Activated CD4-positive, CD25-positive, alpha-beta regulatory T cell treated with anti-CD3 and anti-CD28 coated beads, Interleukin-2, amount 50 U/mL, for 24 hours (primary cell): ENCODE measurements at regions not wholly inside any gene's neighbourhood (a gene's known extent, or its start where the extent isn't known, plus 50 kb on each side); places are given as distances from the start of the nearest gene placed in this dataset.
"Not testable (repeated sequence)": the region's sequence is repeated elsewhere in the genome, so short reads cannot be mapped to it uniquely, and the experiment has no call there.

Experiments
- ATAC-seq, 2 donors: fragments of 150-1000 bp; cut with Tn5 transposase; one replicate each; pipeline ENCODE4 v1.10.0; 2021; ENCODE audit warnings: mild to moderate bottlenecking in 1 of 2, moderate library complexity in 1 of 2

- no peak for ATAC-seq
Measured at GRCh38 chr6:1445650-1446330, 56.4 kb downstream of the FOXF2 start.

DNA sequence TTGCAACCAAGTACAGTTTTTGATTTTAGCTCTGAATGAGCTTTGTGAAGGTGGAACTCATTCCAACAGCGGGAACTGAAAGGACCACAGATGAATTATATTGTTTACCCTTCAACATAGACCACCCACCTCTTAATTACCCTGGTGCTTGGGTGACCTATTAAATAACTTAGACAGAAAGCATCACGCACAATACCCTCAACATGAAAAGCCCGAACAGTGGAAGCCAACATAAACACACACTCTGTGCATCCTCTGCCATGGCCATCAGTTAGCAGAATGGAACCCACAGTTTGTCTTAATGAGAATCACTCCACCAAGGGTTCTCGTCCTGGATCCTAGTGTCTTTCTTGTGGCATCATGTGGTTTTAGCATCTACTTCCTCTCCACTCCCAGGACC lies 60.5 kb downstream of the FOXF2 start:
- ATAC-seq = no peak

DNA sequence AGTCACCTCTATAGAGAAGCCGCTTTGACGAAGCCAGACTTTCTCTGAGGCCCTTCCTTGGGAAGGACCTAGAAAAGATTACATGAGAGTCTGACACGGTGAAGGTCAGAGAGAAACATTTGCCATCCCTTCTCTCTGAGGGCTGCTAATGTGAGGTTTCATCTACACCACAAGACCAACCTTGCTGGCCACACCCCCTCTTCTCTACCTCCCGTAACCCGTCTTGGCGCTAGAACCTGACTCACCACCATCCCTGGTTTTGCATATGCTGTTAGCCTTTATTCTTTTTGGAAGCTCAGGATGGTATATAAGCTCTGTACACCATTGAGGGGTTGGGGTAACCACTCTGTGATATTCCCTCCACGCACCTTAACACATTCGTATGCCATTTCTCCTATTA lies 63.6 kb downstream of the FOXF2 start:
- ATAC-seq = no peak

DNA sequence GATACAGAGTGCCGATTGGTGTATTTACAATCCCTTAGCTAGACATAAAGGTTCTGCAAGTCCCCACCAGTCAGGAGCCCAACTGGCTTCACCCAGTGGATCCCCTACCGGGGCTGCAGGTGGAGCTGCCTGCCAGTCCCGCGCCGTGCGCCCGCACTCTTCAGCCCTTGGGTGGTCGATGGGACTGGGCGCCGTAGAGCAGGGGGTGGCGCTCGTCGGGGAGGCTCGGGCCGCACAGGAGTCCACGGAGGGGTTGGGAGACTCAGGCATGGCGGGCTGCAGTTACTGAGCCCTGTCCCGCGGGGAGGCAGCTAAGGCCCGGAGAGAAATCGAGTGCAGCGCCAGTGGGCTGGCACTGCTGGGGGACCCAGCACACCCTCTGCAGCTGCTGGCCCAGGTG lies 67.4 kb downstream of the FOXF2 start:
- not testable (repeated sequence) for ATAC-seq

DNA sequence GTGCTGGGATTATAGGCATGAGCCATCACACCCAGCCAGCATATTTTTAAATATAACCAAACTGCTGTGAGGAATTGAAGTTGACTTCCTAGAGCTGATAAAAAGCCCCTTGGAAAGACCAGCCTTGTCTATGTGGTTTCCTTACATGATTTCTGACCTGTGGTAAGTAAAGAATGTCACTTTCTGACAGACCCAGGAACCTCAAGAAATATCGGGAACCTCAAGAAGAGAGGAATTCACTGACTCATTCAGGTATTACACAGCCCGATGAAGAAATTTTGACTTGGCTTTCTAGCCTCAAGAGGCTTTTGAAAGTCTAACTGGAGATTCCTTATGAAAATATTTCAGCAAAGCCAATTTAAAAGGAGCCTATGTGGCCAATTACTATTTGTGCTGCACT lies 71.8 kb downstream of the FOXF2 start:
- ATAC-seq = no peak

DNA sequence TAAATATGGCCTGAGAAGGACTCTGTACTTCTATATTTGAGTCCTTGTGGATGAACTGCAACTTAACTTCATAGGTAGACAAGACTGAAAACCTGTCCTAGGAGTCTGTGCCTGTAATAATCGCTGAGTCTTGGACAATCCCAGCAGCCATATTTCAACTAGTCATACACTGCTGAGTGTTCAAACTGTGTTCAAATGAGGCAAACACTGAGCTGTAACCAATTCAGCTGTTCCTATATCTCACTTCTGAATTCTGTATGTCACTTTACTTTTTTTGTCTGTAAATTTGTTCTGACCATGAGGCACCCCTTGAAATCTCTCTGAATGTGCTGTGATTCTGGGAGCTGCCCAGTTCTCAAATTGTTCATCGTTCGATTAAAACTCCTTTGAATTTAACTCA lies 72.4 kb downstream of the FOXF2 start:
- no peak for ATAC-seq

- ATAC-seq = no peak
Measured at GRCh38 chr6:1463275-1463674, 73.9 kb downstream of the FOXF2 start.

- ATAC-seq = no peak
Measured at GRCh38 chr6:1463751-1464426, 74.5 kb downstream of the FOXF2 start.

- ATAC-seq = no peak
Measured at GRCh38 chr6:1464781-1465370, 75.5 kb downstream of the FOXF2 start.

DNA sequence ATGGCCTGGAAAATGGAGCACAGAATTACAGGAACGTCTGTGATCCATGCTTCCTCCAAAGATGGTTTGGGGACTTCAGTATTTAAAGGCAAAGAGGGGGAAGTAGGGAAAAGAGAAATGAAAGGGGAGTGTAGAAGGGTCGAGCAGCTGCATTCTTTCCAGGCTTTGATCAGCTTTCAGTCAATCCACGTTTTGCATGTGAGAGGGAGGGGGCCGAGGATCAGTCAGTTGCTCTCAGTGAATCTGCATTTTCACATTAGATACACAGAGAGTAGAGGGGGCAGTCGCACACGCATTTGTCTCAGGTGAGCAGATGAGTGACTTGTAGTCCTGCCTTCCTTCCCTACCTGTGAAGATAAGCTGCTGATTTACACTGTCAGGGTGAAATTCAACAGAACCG lies 78.8 kb downstream of the FOXF2 start:
- ATAC-seq = no peak

- ATAC-seq = no peak
Measured at GRCh38 chr6:1470040-1470439, 80.7 kb downstream of the FOXF2 start.

DNA sequence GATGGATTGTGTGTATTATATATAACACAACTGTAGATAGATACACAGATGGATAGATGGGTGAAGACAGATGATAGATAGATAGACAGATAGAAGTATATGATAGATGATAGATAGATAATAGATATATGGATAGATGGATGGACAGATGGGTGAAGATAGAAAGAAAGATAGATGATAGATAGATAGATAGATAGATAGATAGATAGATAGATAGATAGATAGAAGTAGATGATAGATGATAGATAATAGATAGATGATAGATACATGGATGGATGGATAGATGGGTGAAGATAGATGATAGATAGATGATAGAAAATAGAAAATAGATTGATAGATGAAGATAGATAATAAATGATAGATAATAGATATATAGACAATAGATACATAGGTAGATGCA lies 83.3 kb downstream of the FOXF2 start:
- ATAC-seq = no peak

GRCh38 chr6:1473166-1473565 lies 83.8 kb downstream of the FOXF2 start:
- no peak for ATAC-seq

- ATAC-seq = no peak
Measured at GRCh38 chr6:1473598-1473997, 84.2 kb downstream of the FOXF2 start.

DNA sequence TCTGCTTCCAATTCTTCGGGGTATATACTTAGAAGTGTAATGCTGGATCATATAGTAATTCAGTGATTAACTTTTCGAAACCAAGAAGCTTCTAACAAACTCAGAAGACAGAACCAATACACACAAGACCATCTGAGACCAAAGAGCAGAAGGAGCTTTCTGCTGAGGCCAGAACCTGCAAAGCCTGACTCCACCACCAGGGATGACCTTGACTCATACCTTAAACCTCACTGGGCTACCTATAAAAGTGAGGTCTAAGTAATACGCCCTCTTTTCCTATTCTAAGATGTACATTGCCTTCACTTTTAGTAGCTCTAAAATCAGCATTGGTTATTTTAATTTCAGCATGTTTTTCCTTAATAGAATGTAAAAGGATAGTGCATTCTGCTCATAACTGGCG lies 84.8 kb downstream of the FOXF2 start:
- ATAC-seq = no peak

- ATAC-seq = no peak
Measured at GRCh38 chr6:1475174-1475573, 85.8 kb downstream of the FOXF2 start.

GRCh38 chr6:1477432-1478090 lies 88.2 kb downstream of the FOXF2 start:
- ATAC-seq = no peak

- not testable (repeated sequence) for ATAC-seq
Measured at GRCh38 chr6:1478163-1478826, 88.9 kb downstream of the FOXF2 start.

- ATAC-seq = no peak
Measured at GRCh38 chr6:1479095-1479494, 89.7 kb downstream of the FOXF2 start.

DNA sequence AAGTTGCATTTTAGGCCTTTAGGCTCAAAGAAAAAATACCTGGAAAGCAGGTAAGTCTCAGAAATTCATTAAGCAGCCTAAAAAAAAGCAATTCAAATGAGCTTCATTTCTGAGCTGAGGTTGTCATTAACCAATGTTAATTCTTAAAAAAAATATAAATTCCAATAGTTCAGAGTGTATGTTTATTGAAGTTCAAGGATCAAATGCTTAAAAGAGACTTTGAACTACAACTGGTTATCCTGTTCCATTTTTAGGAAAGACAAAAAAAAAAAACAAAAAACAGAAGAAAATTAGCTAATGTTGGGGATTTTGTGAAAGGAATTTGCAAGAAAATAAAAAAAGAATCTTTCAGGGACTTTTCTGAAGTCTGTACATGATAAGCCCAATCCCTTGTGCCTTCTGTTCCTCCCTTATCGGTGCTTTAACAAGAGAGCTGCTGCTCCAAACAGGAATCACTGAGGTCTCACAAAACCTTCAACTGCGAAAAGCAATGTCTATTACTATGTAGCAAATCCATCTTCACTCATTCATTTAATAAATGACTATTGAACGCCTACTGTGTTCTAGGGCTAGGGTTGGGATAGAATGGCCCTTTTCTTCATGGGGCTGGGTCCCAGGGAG lies 90.3 kb downstream of the FOXF2 start:
- ATAC-seq = no peak

DNA sequence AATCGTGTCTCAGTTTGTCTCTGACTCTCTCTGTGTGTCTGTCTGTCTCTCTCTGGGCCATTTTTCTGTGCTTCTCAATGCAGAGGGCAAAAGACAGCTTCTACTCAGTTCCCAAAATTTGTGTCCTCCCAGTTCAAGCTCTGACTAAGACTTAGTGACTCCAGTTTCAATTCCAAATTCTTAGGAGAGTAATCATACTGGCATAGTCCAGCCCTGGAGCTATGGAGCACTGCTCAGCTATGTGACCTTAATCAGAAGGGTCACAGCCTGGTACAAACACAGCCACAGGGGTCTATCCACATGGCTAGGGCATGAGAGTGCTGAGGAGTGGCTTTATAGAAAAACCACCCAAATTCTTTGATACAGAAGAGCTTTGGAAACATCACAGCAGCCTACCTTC lies 91.9 kb downstream of the FOXF2 start:
- no peak for ATAC-seq

GRCh38 chr6:1482381-1483166 lies 93.2 kb downstream of the FOXF2 start:
- ATAC-seq = no peak
